GM12865 (cell line): ENCODE measurements at regions not wholly inside any gene's neighbourhood (a gene's known extent, or its start where the extent isn't known, plus 50 kb on each side); places are given as distances from the start of the nearest gene placed in this dataset.

Experiments
- DNase-seq: peaks from one replicate; pipeline ENCODE4 v3.0.0; 2010; ENCODE audit warnings: low read depth
- H3K4me3 ChIP-seq: 2 replicates; pipeline ENCODE4 v1.5.1; 2011; ENCODE audit warnings: mild to moderate bottlenecking, low read depth, low read length, control low read depth
- TF ChIP-seq, protein P1 (sequence below): IDR thresholded peaks from 2 replicates; pipeline ENCODE4 v1.5.1; 2011; ENCODE audit warnings: low read length, control low read depth, low read depth, inconsistent platforms; ENCODE audit not compliant: insufficient read depth; ENCODE audit errors: missing control alignments

DNA sequence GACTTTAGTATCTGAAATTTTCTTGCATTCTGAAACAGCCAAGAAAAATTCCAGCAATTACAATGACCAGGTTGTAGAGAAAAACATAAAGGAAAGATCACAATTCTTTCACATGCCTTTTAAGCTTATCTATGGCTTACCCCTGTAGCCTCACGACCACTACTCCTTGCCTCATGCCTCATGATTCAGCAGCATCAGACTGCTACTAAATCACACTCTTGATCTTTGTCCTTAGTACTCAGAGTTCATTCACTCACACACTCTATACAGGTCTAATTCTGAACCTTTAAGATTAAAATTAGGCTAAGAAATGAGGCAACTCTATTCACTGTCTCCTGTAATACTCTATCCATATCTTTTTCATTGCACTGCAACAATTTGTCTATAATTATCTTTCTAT is 415.1 kb downstream of the MLLT3 start:
- no peak for DNase-seq
- H3K4me3 ChIP-seq: no peak overlapping the region
- TF ChIP-seq, protein P1, sequence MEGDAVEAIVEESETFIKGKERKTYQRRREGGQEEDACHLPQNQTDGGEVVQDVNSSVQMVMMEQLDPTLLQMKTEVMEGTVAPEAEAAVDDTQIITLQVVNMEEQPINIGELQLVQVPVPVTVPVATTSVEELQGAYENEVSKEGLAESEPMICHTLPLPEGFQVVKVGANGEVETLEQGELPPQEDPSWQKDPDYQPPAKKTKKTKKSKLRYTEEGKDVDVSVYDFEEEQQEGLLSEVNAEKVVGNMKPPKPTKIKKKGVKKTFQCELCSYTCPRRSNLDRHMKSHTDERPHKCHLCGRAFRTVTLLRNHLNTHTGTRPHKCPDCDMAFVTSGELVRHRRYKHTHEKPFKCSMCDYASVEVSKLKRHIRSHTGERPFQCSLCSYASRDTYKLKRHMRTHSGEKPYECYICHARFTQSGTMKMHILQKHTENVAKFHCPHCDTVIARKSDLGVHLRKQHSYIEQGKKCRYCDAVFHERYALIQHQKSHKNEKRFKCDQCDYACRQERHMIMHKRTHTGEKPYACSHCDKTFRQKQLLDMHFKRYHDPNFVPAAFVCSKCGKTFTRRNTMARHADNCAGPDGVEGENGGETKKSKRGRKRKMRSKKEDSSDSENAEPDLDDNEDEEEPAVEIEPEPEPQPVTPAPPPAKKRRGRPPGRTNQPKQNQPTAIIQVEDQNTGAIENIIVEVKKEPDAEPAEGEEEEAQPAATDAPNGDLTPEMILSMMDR: no peak

DNA sequence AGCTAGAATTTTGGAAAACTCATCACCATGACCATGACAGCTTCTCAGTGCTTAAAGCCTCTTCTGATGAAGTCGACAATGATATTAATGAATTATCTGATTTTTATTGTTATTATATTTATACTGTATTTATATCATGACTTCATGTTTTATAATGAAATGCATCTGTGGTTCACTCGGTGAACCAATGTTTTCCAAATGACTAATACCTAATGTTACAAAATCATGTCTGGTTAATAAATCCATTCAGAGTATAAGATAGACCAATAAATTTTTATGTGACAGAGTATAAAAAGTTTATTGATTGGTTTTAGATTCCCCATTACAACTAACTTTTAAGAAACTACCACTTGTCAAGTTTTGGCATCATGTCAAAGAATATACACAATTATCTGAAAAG is 416.5 kb downstream of the MLLT3 start:
- TF ChIP-seq, protein P1: no peak
- no peak for DNase-seq
- no peak overlapping the region for H3K4me3 ChIP-seq

DNA sequence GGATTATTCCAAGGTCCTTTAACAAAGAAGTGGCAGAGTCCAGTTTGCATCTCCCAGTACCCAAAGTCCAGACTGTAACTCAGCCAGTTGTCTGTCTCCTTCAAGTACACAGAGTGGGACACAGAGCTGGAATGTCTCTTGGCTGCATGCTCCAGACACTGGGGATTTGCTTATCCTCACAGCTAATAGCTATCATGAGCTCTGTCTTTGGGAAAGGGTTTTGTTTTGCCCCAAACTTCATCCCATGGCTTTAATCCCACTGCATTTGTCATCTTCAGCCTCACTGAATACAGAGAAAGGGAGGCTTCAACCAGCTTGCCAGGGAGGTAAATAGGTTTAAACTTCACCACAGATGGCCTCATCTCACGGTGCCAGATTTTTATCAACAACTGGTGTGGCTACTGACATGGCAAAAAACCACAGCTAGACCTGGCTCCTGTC is 412.2 kb upstream of the SLC24A2 start:
- no peak for DNase-seq
- TF ChIP-seq, protein P1: no peak
- no peak overlapping the region for H3K4me3 ChIP-seq

DNA sequence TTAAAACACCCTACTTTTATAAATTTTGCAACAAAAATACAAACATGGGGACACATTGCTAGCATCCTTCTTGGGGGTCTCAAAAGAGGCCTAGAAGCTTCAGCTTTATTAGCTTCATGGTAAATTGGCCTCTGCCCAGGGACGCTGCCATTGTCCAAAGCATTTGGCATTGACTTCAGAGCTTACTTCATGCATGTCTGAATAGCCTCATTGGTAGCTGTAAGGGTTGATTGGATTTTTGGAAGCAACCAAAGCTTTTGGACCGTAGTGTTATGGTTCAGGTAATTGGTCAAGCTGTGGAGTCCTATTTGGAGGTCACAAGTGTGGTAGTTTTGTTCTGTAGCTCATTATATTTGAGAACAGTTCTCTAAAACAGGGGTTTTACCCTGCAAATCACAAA is 411.7 kb upstream of the SLC24A2 start:
- no peak overlapping the region for H3K4me3 ChIP-seq
- DNase-seq: no peak
- TF ChIP-seq, protein P1: no peak

DNA sequence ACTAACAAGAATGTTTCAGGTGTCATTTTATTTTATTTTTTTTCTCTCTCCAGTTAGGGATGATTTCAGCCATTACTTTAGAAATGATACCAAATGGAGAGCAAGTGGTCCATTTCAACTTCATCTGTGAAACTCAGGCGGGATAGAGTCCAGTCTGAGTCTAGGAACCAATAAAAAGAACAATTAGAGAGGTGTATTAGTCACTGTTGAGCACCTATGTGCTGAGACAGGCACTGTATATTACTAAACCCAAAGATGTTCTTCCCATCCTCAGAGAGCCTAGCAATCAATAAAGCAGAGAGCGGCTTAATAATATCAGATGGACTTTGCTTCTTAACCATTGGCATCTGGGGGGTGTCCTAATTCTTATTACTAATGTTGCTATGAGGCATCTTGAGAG is 410.3 kb upstream of the SLC24A2 start:
- H3K4me3 ChIP-seq: no peak overlapping the region
- TF ChIP-seq, protein P1: no peak
- DNase-seq: no peak

DNA sequence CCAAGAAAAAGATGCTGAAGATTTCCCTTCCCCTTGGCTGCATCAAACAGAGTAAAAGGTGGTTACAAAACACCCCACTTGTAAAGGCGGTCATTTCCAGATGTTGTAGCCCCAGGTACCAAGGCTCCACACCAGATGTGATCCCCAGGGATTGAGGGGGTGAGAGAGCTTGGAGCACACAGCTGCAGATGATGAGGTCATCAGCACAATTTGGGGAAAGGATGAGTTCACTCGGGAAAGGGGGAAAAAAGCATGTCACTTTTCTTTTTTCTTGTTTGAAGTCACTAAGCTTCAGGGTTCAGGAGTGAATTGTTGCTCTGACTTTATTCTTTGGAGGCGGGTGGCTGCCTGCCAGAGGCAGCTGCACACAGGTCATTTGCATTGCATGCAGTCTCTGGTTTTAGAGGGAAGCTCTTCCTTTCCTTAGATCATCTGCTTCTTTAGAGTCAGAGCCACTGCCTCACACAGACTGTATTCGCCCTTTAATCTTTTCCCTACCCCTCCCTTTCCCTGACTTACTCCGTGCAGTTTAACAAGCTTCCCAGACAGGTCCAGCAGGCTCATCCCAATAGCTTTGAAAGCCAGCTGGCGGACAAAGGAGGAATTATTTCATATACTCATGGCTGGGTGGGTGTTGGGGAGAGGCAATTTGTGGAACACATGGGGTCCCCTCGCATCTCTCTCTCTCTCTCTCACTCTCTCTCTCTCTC is 409.3 kb upstream of the SLC24A2 start:
- TF ChIP-seq, protein P1: no peak
- no peak overlapping the region for H3K4me3 ChIP-seq
- DNase-seq: peak; percentile 15
